ENCODE measurements at regions not wholly inside any gene's neighbourhood (a gene's known extent, or its start where the extent isn't known, plus 50 kb on each side); places are given as distances from the start of the nearest gene placed in this dataset.

GRCh38 chr9:134560654-134561053 lies 80.9 kb upstream of the COL5A1 start:
- TF ChIP-seq POLR2AphosphoS5 (IDR thresholded peaks at IDR 0.05; ENCODE audit: borderline replicate concordance, low read depth, low read length) (no peak), EZH2 (IDR thresholded peaks at IDR 0.05) (no peak)

All from SK-N-MC (cell line).